Ovary (tissue), 3 donors: ENCODE measurements at regions not wholly inside any gene's neighbourhood (a gene's known extent, or its start where the extent isn't known, plus 50 kb on each side); places are given as distances from the start of the nearest gene placed in this dataset.

Experiments used
- EP300 ChIP-seq: sonication (generic); formaldehyde crosslinking; IDR thresholded peaks from one replicate; pipeline ENCODE4 v1.6.1; 2017; ENCODE audit warnings: antibody characterized with exemption
- POLR2A ChIP-seq: fragments of 450-650 bp; IDR thresholded peaks from one replicate; pipeline ENCODE4 v1.6.1; 2017; ENCODE audit warnings: antibody characterized with exemption, mild to moderate bottlenecking, moderate library complexity
- TF ChIP-seq, protein P1 (sequence below), 3 donors: fragments of 450-650 bp in 2 of 3; fragments of 200-600 bp in 1 of 3; IDR thresholded peaks; one replicate each; pipeline versions ENCODE4 v1.5.1 to v1.8.0; 2016 to 2022; ENCODE audit warnings: antibody characterized with exemption in 3 of 3, mild to moderate bottlenecking in 1 of 3
- donor health status: DM: no; HTN: no; CAD: no.

GRCh38 chr16:17013038-17013437 lies 457.7 kb downstream of the XYLT1 start:
- TF ChIP-seq EP300 (no peak), POLR2A (no peak)
- TF ChIP-seq, protein P1, sequence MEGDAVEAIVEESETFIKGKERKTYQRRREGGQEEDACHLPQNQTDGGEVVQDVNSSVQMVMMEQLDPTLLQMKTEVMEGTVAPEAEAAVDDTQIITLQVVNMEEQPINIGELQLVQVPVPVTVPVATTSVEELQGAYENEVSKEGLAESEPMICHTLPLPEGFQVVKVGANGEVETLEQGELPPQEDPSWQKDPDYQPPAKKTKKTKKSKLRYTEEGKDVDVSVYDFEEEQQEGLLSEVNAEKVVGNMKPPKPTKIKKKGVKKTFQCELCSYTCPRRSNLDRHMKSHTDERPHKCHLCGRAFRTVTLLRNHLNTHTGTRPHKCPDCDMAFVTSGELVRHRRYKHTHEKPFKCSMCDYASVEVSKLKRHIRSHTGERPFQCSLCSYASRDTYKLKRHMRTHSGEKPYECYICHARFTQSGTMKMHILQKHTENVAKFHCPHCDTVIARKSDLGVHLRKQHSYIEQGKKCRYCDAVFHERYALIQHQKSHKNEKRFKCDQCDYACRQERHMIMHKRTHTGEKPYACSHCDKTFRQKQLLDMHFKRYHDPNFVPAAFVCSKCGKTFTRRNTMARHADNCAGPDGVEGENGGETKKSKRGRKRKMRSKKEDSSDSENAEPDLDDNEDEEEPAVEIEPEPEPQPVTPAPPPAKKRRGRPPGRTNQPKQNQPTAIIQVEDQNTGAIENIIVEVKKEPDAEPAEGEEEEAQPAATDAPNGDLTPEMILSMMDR (IDR thresholded peaks at IDR 0.05), result no peak
